Fibroblast of skin of left biceps (primary cell): ENCODE measurements at regions not wholly inside any gene's neighbourhood (a gene's known extent, or its start where the extent isn't known, plus 50 kb on each side); places are given as distances from the start of the nearest gene placed in this dataset.
"Not testable (repeated sequence)": the region's sequence is repeated elsewhere in the genome, so short reads cannot be mapped to it uniquely, and the experiment has no call there.

Source experiments
- DNase-seq, 2 experiments: peaks; one replicate each; pipeline ENCODE4 v3.0.0-alpha.2; 2013; ENCODE audit warnings: low read depth in 2 of 2

DNA sequence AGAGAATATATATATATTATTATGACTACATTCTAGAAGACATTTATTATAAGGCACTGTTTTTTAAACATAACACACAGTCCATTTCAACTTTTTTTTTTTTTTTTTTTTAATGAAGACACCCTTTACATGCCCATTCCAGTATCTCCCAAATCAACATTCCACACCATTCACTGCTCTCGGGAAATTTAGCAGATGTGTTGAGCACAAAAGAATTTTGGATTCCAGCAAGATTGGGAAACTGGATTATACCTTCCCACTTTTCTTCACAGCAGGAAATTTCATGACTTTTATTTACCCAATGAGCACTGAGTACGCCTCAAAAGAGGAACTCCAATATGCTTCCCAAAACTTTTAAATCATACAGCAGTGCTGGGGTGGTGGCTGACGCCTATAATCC lies 333.6 kb upstream of the DAB2 start:
- no peak for DNase-seq

DNA sequence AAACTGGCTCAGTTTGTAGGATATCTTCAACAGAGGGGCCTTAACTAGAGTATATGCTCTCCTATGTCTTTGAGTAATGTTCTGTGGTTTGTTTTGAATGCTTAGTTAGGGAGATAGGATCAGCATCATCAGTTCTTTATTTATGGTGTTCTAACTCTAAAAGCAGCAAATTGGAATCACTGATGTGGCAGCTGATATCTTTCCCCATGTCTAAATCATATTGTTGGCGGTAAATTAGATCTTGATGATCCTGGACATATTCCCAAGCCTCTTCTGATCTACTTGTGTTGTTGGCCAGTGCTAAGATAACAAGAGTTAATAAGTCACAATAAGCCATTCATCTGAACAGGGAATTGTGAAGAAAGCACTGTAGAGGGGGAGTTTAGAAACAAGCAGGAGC lies 332.4 kb upstream of the DAB2 start:
- DNase-seq = no peak

DNA sequence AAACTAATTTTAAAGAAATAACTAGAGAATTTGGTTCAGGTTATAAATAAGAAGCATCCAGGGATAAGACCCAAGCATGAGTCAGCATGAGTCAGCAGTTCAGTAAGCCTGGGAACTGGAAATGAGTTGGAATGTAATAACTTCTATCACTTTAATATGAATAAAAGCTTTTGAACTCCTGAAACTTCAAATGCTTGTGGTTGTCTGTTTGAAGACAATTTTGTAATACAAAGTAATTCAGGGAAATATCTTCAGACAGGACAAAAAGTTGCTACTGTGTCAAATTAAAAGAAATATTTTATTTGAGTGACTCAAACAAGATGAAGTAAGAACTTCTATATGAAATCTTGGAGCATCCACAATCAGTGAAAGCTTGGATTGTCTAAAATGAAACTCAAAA lies 331.2 kb upstream of the DAB2 start:
- peak; percentile 93 to 94 for DNase-seq

DNA sequence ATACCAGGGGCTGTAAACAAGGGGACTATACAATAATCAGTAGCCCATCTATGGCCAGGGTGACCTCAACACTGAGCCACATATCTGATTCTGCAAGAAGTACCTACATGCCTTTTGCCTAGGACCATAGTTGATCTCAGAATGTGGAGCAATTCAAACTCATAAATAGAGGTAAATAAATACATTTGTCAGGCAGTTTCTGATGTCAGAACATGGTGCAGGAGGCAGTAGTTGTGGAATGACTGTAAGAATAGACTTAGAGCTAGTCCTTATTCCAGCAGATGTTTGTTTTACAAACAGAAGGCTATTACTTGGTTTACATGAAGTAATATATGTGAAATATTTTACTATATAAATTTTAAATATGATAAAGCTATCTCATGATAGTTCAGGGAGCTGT lies 330.7 kb upstream of the DAB2 start:
- no peak for DNase-seq

DNA sequence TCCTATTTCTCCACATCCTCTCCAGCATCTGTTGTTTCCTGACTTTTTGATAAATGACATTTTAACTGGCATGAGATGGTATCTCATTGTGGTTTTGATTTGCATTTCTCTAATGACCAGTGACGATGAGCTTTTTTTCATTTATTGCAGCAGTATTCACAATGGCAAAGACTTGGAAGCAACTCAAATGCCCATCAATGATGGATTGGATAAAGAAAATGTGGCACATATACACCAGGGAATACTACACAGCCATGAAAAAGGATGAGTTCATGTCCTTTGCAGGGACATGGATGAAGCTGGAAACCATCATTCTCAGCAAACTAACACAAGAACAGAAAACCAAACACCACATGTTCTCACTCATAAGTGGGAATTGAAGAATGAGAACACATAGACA lies 329.0 kb upstream of the DAB2 start:
- DNase-seq = not testable (repeated sequence)

DNA sequence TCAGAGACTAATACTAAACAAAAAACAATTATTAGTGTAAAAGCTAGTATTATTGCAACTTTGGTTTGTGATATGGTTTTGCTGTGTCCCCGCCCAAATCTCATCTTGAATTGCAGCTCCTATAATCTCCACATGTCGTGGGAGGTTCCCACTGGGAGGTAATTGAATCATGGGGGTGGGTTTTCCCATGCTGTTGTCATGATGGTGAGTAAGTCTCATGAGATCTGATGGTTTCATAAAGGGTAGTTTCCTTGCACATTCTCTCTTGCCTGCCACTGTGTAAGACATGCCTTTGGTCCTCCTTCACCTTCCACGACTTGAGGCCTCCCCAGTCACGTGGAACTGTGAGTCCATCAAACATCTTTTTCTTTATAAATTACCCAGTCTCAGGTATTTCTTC lies 325.9 kb upstream of the DAB2 start:
- DNase-seq = no peak

DNA sequence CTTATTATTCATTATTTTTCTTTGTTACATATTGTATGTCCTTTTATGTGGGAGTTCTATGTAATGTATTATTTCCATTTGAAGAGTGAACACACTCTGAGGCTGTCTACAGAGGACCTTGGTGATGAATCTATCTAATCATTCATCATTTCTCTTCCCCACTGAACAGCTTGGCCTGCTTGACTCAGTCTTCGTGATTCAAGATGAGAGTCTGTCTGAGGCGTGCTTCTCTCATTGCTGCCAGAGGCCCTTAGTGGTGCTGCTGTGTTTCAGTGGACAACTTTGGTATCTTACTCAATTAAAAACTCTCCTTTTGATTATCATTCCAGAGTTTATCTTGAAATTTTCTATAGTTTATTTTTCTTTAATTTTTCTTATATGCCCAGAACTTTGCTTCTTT lies 318.1 kb upstream of the DAB2 start:
- no peak for DNase-seq

DNA sequence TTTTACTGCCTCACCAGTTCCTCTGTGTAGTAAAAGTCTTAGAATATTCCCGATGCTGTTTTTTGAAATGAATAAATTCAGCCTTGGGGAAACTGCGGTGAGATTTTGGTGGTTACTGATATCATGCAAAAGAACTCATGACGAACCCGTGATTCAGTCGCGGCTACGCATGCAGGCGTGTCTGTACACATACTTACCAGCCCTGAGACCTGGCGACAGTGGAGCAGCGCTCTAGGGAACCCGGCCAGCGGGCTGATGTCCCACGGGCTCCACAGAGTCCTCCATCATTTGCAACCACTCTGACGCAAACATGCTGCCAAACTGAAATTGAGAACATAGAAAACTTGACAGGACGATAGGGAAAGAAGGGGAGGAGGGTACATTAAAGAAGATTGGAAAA lies 315.6 kb upstream of the DAB2 start:
- DNase-seq = no peak

DNA sequence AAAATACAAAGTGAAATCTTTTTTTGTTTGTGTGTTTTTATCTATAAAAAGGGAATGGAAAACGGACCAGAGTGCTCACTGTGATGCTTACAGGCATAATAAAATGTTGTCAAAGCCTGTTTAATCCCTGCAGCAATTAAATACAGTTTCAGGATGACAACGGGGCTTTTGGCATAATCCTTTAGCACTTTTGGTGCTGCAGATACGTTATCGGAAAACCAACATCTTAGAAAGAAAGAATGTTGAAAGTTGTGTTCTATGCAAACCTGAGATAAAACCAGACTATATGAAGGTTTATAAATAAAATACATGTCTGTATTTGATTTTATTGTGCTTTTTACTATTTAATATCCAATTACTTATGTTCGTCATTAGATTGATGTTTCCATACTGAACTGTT lies 307.4 kb upstream of the DAB2 start:
- no peak for DNase-seq

DNA sequence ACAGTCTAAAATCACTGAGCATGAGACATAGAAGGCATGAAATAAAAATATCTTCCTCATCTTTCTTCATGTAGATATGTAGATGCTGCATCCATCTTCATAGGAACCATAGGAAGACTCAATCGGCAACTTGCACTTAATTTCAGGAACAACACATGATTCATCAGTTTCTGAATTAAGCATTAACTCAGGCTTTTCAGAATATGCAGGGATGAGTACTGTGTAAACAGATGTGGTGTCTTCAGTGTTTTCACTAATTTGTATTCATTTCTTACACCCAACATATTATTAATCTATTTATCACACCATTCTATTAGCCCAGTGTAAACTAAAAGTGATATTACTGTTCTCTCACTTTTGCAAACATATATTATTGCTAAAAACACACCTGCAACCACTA lies 305.9 kb upstream of the DAB2 start:
- DNase-seq = no peak

DNA sequence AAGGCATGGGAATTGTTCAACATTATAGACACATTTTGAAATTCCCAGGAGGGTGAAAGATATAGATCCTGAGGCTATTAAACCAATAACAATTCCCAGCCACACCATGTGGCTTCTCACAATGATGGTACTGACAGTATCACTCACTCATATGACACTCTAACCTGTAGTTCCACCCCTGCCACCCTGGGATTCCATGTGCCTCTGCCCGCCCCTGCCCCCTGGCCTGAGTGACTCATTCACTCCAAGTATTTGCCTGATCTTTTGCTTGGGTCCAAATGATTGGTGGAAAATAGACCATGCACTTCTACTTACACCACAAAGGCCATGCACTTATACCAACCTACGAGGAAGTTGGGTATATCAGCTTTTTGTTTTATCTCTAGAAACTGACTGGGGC lies 305.2 kb upstream of the DAB2 start:
- DNase-seq = no peak

DNA sequence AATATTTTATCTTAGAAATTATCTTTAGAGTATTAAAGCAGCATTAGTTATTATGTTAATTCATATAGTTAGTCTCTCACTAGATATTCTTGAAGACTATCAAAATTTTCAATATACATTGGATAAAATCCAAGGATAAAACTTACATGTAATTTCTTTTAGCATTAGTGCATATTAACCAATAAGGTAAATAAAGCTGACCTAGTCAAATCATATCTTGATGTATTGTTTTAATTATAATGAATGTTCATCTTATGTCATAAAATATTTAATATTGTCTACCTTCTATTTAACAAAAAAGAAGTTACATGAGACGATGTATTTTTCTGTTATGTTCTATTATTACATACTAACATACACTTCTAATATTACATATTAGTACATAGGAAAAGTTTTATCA lies 301.7 kb upstream of the DAB2 start:
- no peak for DNase-seq

DNA sequence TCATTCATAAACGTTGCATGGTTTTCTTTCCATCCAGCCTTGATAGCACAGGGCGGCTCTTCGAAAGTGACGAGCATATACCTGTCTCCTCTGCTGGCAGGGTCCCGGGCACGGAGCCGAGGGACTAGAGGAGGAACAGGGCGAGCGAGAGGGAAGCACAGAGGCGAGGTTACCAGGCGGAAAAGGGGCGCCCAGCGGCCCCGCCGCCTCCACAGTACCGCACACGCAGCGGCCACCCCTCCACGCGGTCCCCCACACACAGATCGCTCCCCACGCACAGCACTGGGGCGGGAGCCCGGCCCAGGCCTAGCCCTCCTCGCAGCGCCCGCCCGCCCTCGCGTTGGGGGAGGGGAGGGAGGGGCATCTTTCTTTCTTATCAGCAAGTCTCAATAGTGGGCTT lies 296.6 kb upstream of the DAB2 start:
- DNase-seq = no peak

DNA sequence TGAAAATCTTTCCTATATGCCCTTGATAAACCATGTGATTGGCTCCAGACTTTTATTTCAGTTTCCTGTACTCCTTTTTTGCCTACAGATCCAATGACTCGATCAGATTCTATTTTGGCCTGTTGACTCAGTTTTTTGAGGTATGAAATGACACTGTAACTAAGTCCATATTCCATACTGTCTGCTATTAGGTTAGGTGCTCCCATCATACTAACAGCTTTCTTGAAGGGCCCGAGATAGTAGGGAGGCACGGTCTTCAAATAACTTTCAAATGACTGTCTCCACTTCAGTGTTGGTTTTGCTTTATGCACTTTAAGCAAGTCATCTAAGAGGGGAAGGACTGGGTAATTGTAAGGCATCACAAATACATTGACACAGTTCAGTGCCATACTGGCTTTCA lies 295.4 kb upstream of the DAB2 start:
- no peak for DNase-seq

DNA sequence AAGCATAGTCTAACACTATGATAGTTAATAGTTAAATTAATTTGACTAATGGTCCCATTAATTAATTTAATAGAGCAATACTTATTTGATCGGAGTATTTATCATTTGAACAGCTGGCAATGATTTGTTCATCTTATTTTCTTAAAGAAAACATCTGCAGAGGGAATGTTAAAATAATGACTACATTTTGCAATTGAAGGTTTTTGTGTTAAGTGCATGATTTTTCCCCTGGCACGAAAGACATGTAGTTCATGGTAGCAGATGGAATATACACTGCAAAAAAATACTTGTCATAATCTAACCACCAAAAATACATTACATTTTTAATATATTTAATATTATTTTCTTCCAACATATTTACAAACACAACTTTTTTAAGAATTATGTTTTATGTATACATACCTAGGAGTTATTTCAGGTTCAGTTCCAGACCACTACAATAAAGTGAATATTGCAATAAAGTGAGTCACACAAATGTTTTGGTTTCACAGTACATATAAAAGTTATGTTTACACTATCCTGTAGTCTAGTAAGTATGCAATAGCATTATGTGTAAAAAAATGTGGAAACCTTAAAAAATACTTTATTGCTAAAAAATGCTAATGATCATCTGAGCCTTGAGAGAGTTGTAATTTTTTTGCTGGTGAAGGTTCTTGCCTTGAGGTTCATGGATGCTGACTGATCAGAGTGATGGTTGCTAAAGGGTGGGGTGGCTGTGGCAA lies 292.6 kb upstream of the DAB2 start:
- peak; percentile 33 to 43 for DNase-seq

DNA sequence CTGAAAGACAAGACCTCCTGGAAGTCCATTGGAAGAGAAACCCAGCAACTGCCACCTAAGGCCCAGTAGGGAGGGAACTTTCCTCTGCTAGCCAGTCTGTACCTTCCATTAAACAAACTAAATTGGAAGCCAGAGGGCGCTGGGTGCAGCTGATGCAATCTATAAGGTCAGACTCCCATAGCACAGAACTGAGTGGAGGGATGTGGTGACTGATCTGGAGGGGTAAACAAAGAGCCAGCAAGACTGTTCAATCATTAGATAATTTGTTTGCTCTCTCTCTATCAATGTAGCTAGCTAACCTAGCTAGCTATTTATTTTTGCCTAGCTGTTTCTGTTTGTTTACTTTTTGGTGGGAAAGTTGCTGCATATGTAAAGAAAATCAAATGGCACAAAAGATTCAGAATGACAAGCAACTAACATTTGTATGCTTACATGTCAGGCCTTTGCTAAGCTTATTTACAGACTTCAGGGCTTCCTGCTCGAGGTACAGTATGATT lies 291.8 kb upstream of the DAB2 start:
- DNase-seq = peak; percentile 21 to 24

DNA sequence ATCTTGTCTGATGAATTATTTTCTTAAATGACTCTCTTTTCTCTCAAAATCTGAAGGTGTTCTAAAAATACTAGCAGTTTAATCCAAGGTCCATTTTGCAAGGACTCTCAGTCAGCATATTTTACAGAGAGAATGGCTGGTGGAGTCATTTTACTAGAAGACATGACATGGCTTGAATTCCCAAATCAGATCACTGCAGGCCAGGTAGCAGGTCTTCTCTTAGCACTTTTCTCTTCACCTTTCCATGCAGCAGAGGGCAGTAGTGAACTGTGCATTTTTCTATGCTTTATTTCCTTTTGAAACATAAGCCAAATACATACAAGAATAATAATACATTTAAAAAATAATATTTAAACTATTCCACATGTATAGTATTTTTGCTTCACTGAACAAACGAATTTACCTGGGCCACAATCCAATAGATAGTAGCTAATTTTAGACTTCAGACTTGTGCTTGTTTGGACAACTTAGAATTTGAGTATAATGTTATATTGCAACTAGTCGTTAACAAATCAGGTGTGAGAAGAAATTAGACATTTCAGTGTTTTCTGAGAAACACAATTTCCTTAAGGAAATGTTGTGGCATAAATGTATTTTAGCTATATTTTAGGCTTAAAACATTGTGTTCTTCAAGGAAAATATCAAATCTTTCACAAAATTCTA lies 289.4 kb upstream of the DAB2 start:
- DNase-seq = peak; percentile 29 to 31

DNA sequence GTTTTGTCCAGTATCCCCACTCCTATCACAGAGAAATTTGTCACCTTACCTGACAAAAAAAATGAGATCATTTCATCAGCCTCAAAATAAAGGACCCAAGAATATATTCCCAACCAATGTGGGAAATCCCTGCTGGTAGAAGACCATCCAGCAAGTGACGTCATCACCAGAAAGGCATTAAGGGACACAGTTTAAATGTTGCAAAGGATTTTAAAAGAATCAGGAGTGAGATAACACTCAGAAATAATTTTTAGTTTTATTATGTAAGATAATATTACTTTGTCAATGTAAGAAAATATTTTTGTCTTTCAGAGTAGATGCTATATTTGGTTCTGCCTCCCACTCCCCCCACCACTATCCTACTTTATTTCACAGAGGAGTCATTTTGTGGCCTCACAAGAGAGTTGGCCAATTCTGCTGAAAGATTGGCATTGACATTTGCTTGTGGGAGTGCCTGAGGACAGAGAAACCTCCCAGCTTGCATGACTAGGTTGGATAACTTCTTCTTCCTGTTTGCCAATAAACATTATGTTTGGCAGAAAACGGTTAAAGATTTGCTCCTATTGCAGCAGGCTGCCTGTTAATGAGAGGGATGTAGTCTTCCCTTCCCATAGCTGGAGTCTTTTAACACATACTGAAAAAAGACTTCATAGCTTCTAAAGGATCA lies 288.6 kb upstream of the DAB2 start:
- peak in 1 of 2 experiments; percentile 8 for DNase-seq

DNA sequence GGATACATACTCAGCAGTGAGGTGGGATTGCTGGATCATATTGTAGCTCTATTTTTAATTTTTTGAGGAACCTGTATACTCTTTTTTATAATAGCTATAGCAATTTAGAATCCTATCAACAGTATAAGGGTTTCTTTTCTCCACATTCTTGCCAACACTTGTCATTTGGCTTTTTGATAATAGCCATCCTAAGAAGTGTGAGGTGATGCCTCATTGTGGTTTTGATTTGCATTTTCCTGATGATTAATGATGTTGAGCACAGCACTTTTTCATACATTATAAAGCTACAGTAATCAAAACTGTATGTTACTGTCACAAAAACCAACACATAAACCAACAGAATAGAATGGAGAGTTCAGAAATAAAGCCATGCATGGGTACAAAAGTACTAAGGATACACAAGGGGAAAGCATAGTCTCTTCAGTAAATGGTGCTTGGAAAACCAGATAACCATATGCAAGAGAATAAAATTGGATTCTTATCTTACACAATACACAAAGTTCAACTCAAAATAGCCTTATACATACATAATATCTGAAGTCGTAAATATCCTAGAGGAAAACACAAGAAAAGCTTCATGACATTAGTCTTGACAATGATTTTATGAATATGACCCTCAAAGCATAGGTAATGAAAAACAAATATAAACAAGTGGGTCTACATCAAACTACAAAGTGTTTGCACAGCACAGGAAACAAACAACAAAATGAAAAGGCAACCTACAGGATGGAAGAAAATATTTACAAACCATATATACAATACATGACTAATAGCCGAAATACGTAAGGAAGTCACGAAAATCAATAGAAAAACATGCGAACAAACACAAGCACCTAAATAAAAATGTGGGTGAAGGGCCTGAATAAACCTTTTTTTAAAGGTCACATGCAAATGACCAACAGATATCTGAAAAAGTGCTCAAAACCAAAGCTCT lies 287.8 kb upstream of the DAB2 start:
- DNase-seq = no peak

DNA sequence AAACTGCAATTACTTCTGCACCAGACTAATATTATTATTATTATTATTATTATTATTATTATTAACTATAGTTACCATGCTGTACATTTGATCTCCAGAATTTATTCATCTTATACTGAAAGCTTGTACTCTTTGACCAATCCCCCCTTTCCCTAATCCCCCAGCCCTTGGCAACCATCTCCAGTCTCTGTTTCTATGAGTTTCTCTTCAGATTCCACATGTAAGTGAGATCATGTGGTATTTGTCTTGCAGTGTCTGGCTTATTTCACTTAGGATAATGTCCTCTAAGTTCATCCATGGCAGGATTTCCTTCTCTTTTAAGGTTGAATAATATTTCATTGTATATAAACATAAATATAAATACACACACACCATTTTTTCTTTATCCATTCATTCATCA lies 287.0 kb upstream of the DAB2 start:
- DNase-seq = no peak

DNA sequence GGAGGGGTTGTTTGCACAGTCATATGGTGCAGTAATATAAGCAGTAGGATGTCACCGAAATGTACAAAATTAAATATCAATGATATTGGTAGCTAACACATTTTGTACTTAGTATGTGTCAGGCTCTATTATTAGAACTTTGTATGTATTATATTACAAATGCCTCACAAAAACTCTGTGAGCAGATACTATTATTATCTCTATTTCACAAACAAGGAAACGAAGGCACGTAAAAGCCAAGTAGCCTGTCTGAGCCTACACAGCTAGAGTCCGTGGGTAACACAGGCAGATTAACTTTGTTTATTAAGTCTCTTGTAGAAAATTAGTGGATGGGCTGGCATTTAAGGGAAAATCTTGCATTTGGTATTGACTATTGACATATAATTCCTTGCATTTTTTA lies 284.3 kb upstream of the DAB2 start:
- DNase-seq = no peak

DNA sequence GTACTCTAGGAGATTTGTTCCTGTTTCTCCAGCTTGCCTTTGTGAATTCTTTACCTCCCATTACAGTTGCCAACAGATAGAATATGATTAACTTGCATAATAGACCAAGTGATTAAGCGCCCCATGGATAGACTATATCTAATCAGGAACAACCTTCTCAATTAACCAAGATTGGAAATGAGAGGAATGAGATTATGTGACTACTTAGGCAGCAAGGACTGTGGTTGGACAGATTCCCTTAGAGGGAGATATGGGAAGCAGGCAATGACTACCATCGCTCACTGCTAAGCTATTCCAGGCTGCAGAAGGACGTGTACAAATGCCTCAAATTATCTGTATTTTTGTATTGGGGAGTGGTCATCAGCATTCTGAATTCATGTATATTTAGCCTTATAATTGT lies 278.1 kb upstream of the DAB2 start:
- DNase-seq = no peak
